Fibroblast of villous mesenchyme (primary cell): ENCODE measurements at regions not wholly inside any gene's neighbourhood (a gene's known extent, or its start where the extent isn't known, plus 50 kb on each side); places are given as distances from the start of the nearest gene placed in this dataset.

Source experiments
- DNase-seq: peaks from one replicate; pipeline ENCODE4 v3.0.0-alpha.2; 2010; ENCODE audit warnings: low read depth
- H3K4me3 ChIP-seq: 2 replicates; pipeline ENCODE4 v1.5.1; 2011; ENCODE audit warnings: low read depth, mild to moderate bottlenecking, low read length
- CTCF ChIP-seq: IDR thresholded peaks from 2 replicates; pipeline ENCODE4 v1.5.1; 2012; ENCODE audit warnings: low read depth, mild to moderate bottlenecking, low read length; ENCODE audit not compliant: insufficient read depth

GRCh38 chr9:29311221-29311620 is 1737.9 kb upstream of the C9orf72 start:
- no peak for TF ChIP-seq CTCF
- no peak overlapping the region for H3K4me3 ChIP-seq
- no peak for DNase-seq

GRCh38 chr9:29312327-29312726 is 1739.0 kb upstream of the C9orf72 start:
- no peak for DNase-seq
- no peak overlapping the region for H3K4me3 ChIP-seq
- no peak for TF ChIP-seq CTCF

GRCh38 chr9:29319736-29320513 is 1746.6 kb upstream of the C9orf72 start:
- peak; percentile 60 for DNase-seq
- no peak for TF ChIP-seq CTCF
- no peak overlapping the region for H3K4me3 ChIP-seq

GRCh38 chr9:29322240-29322639 is 1749.0 kb upstream of the C9orf72 start:
- TF ChIP-seq CTCF = no peak
- no peak overlapping the region for H3K4me3 ChIP-seq
- peak; percentile 15 for DNase-seq

- no peak for TF ChIP-seq CTCF
- no peak for DNase-seq
These were observed 1752.6 kb upstream of the C9orf72 start for GRCh38 chr9:29325894-29326293.

GRCh38 chr9:29332789-29333188 is 1759.5 kb upstream of the C9orf72 start:
- TF ChIP-seq CTCF = no peak
- no peak overlapping the region for H3K4me3 ChIP-seq
- peak; percentile 73 for DNase-seq

More at GRCh38 chr9:29325894-29326293, 1752.6 kb upstream of the C9orf72 start:
- H3K4me3 ChIP-seq = no peak overlapping the region

GRCh38 chr9:29336281-29336680 is 1763.0 kb upstream of the C9orf72 start:
- no peak overlapping the region for H3K4me3 ChIP-seq
- DNase-seq = no peak
- no peak for TF ChIP-seq CTCF
